ENCODE measurements at regions not wholly inside any gene's neighbourhood (a gene's known extent, or its start where the extent isn't known, plus 50 kb on each side); places are given as distances from the start of the nearest gene placed in this dataset.
A peak's percentile ranks its signal among the peaks of the same experiment; 100 is the strongest.

GRCh38 chr5:28549588-28549987, 1511.2 kb upstream of the CDH9 start:
- Histone ChIP-seq H3K36me3 (no peaks in the 10 kb centered on the region), H3K4me1 (replicated peaks) (no peaks in the 10 kb centered on the region), H3K9me3 (replicated peaks) (no peaks in the 10 kb centered on the region), H3K4me3 (no peak overlapping the region), H3K27ac (no peak overlapping the region), H3K27me3 (replicated peaks) (no peaks in the 10 kb centered on the region)
- DNase-seq (ENCODE audit: low read depth in 1 of 2, low spot score in 2 of 2): no peak

GRCh38 chr5:28548856-28549255, 1510.5 kb upstream of the CDH9 start:
- no peak overlapping the region for H3K4me3 ChIP-seq
- H3K36me3 ChIP-seq: no peaks in the 10 kb centered on the region
- no peak overlapping the region for H3K27ac ChIP-seq
- no peaks in the 10 kb centered on the region for H3K4me1 ChIP-seq (replicated peaks)
- no peaks in the 10 kb centered on the region for H3K27me3 ChIP-seq (replicated peaks)
- no peak for DNase-seq (ENCODE audit: low read depth in 1 of 2, low spot score in 2 of 2)
- H3K9me3 ChIP-seq (replicated peaks): no peaks in the 10 kb centered on the region

- Histone ChIP-seq H3K4me1 (replicated peaks) (no peaks in the 10 kb centered on the region), H3K4me3 (no peak overlapping the region), H3K27me3 (replicated peaks) (no peaks in the 10 kb centered on the region), H3K36me3 (no peaks in the 10 kb centered on the region), H3K27ac (no peak overlapping the region), H3K9me3 (replicated peaks) (no peaks in the 10 kb centered on the region)
- DNase-seq (ENCODE audit: low read depth in 1 of 2, low spot score in 2 of 2): no peak
Measured at GRCh38 chr5:28544501-28544900, 1506.1 kb upstream of the CDH9 start.

GRCh38 chr5:28543473-28544098, 1505.2 kb upstream of the CDH9 start:
- Histone ChIP-seq H3K36me3 (no peaks in the 10 kb centered on the region), H3K27ac (no peak overlapping the region), H3K4me3 (no peak overlapping the region), H3K27me3 (replicated peaks) (no peaks in the 10 kb centered on the region), H3K4me1 (replicated peaks) (no peaks in the 10 kb centered on the region), H3K9me3 (replicated peaks) (no peaks in the 10 kb centered on the region)
- DNase-seq (ENCODE audit: low read depth in 1 of 2, low spot score in 2 of 2): no peak

- no peak overlapping the region for H3K27ac ChIP-seq
- DNase-seq (ENCODE audit: low read depth in 1 of 2, low spot score in 2 of 2): no peak
Measured at GRCh38 chr5:28542987-28543386, 1504.6 kb upstream of the CDH9 start.

GRCh38 chr5:28523888-28524635, 1485.7 kb upstream of the CDH9 start:
- Histone ChIP-seq H3K36me3 (no peaks in the 10 kb centered on the region), H3K4me3 (no peak overlapping the region), H3K27me3 (replicated peaks) (no peaks in the 10 kb centered on the region), H3K27ac (peak overlapping the region; percentile 44), H3K4me1 (replicated peaks) (no peaks in the 10 kb centered on the region), H3K9me3 (replicated peaks) (no peaks in the 10 kb centered on the region)
- DNase-seq (ENCODE audit: low read depth in 1 of 2, low spot score in 2 of 2): peak in 1 of 2 experiments; percentile 20

More at GRCh38 chr5:28542987-28543386, 1504.6 kb upstream of the CDH9 start:
- H3K4me3 ChIP-seq: no peak overlapping the region
- H3K27me3 ChIP-seq (replicated peaks): no peaks in the 10 kb centered on the region
- H3K4me1 ChIP-seq (replicated peaks): no peaks in the 10 kb centered on the region
- no peaks in the 10 kb centered on the region for H3K36me3 ChIP-seq
- no peaks in the 10 kb centered on the region for H3K9me3 ChIP-seq (replicated peaks)

GRCh38 chr5:28523416-28523815, 1485.0 kb upstream of the CDH9 start:
- Histone ChIP-seq H3K27ac (no peak overlapping the region), H3K4me3 (no peak overlapping the region), H3K27me3 (replicated peaks) (no peaks in the 10 kb centered on the region), H3K36me3 (no peaks in the 10 kb centered on the region), H3K4me1 (replicated peaks) (no peaks in the 10 kb centered on the region), H3K9me3 (replicated peaks) (no peaks in the 10 kb centered on the region)
- DNase-seq (ENCODE audit: low read depth in 1 of 2, low spot score in 2 of 2): no peak

GRCh38 chr5:28517691-28518090, 1479.3 kb upstream of the CDH9 start:
- H3K4me1 ChIP-seq (replicated peaks): no peaks in the 10 kb centered on the region
- no peaks in the 10 kb centered on the region for H3K27me3 ChIP-seq (replicated peaks)
- H3K9me3 ChIP-seq (replicated peaks): no peaks in the 10 kb centered on the region
- H3K4me3 ChIP-seq: no peak overlapping the region
- H3K27ac ChIP-seq: no peak overlapping the region
- H3K36me3 ChIP-seq: no peaks in the 10 kb centered on the region
- DNase-seq (ENCODE audit: low read depth in 1 of 2, low spot score in 2 of 2): no peak

GRCh38 chr5:28516722-28517121, 1478.3 kb upstream of the CDH9 start:
- Histone ChIP-seq H3K36me3 (no peaks in the 10 kb centered on the region), H3K9me3 (replicated peaks) (no peaks in the 10 kb centered on the region), H3K27ac (no peak overlapping the region), H3K4me3 (no peak overlapping the region), H3K27me3 (replicated peaks) (no peaks in the 10 kb centered on the region), H3K4me1 (replicated peaks) (no peaks in the 10 kb centered on the region)
- DNase-seq (ENCODE audit: low read depth in 1 of 2, low spot score in 2 of 2): no peak

GRCh38 chr5:28512648-28513047, 1474.3 kb upstream of the CDH9 start:
- no peaks in the 10 kb centered on the region for H3K36me3 ChIP-seq
- H3K27ac ChIP-seq: no peak overlapping the region
- H3K4me1 ChIP-seq (replicated peaks): no peaks in the 10 kb centered on the region
- no peaks in the 10 kb centered on the region for H3K9me3 ChIP-seq (replicated peaks)
- DNase-seq (ENCODE audit: low read depth in 1 of 2, low spot score in 2 of 2): no peak
- no peaks in the 10 kb centered on the region for H3K27me3 ChIP-seq (replicated peaks)
- H3K4me3 ChIP-seq: no peak overlapping the region

GRCh38 chr5:28505121-28505520, 1466.7 kb upstream of the CDH9 start:
- no peaks in the 10 kb centered on the region for H3K36me3 ChIP-seq
- no peaks in the 10 kb centered on the region for H3K9me3 ChIP-seq (replicated peaks)
- no peak overlapping the region for H3K27ac ChIP-seq
- H3K27me3 ChIP-seq (replicated peaks): no peaks in the 10 kb centered on the region
- no peak for DNase-seq (ENCODE audit: low read depth in 1 of 2, low spot score in 2 of 2)
- H3K4me1 ChIP-seq (replicated peaks): no peaks in the 10 kb centered on the region
- H3K4me3 ChIP-seq: no peak overlapping the region

- no peak overlapping the region for H3K27ac ChIP-seq
- H3K4me1 ChIP-seq (replicated peaks): no peaks in the 10 kb centered on the region
- H3K4me3 ChIP-seq: no peak overlapping the region
- no peaks in the 10 kb centered on the region for H3K36me3 ChIP-seq
- no peaks in the 10 kb centered on the region for H3K9me3 ChIP-seq (replicated peaks)
- no peak for DNase-seq (ENCODE audit: low read depth in 1 of 2, low spot score in 2 of 2)
- no peaks in the 10 kb centered on the region for H3K27me3 ChIP-seq (replicated peaks)
Measured at GRCh38 chr5:28500511-28500910, 1462.1 kb upstream of the CDH9 start.

GRCh38 chr5:28499766-28500290, 1461.4 kb upstream of the CDH9 start:
- no peaks in the 10 kb centered on the region for H3K4me1 ChIP-seq (replicated peaks)
- H3K9me3 ChIP-seq (replicated peaks): no peaks in the 10 kb centered on the region
- H3K4me3 ChIP-seq: no peak overlapping the region
- no peaks in the 10 kb centered on the region for H3K36me3 ChIP-seq
- H3K27ac ChIP-seq: no peak overlapping the region
- H3K27me3 ChIP-seq (replicated peaks): no peaks in the 10 kb centered on the region
- DNase-seq (ENCODE audit: low read depth in 1 of 2, low spot score in 2 of 2): no peak

GRCh38 chr5:28495876-28496275, 1457.5 kb upstream of the CDH9 start:
- Histone ChIP-seq H3K36me3 (no peaks in the 10 kb centered on the region), H3K4me3 (no peak overlapping the region), H3K9me3 (replicated peaks) (no peaks in the 10 kb centered on the region), H3K27me3 (replicated peaks) (no peaks in the 10 kb centered on the region), H3K27ac (no peak overlapping the region), H3K4me1 (replicated peaks) (no peaks in the 10 kb centered on the region)
- DNase-seq (ENCODE audit: low read depth in 1 of 2, low spot score in 2 of 2): no peak

All from SJSA1 (cell line).